K562 (cell line): ENCODE measurements at regions not wholly inside any gene's neighbourhood (a gene's known extent, or its start where the extent isn't known, plus 50 kb on each side); places are given as distances from the start of the nearest gene placed in this dataset.

ENCODE experiments used
- ATAC-seq: fragments of 200-7000 bp; cut with Tn5 transposase; 3 replicates; pipeline ENCODE4 v1.9.1; 2020; ENCODE audit warnings: moderate library complexity
- BruUV-seq: library from RNA; stranded (reverse); fragments of 400-500 nt; replicated peaks from 2 replicates; lab custom pipeline; 2021; lab: Mats Ljungman, UMichigan
- CTCF ChIA-PET: fragments of 300-600 bp; formaldehyde crosslinking; extraction: SDS; loops from one replicate; lab custom pipeline; 2021; ENCODE audit warnings: low intra/inter-chr PET ratio; lab: Yijun Ruan, JAX
- POLR2A ChIA-PET: fragments of 300-600, 350-650 bp; sonication (Branson Sonifier 250); formaldehyde crosslinking; extraction: SDS; loops from one replicate; lab custom pipeline; 2021; ENCODE audit warnings: antibody characterized with exemption, inconsistent platforms; lab: Yijun Ruan, JAX
- DNase-seq, 4 experiments: peaks; one replicate each; pipeline versions ENCODE4 v3.0.0 to v3.0.0-alpha.2; 2011 to 2018; ENCODE audit warnings: low spot score in 3 of 4, mixed read lengths in 3 of 4; ENCODE audit errors: extremely low read depth in 1 of 4
- FAIRE-seq: peaks from 2 replicates; lab custom pipeline; 2011; peaks lifted over from hg19 to GRCh38; lab: Jason Lieb, UNC
- H2AFZ ChIP-seq: 2 replicates; pipeline ENCODE4 v1.6.0; 2011; ENCODE audit warnings: low read depth, low read length, control low read depth, inconsistent platforms
- H3K27ac ChIP-seq: fragments of 200-600 bp; 3 replicates; pipeline ENCODE4 v1.8.0; 2011; ENCODE audit warnings: low read depth, mild to moderate bottlenecking, control low read depth, inconsistent platforms, low read length, moderate library complexity, mixed read lengths; ENCODE audit errors: extremely low read depth
- H3K27me3 ChIP-seq, 2 experiments: fragments of 300-600 bp in 1 of 2; 2 replicates in 1 of 2; 3 replicates in 1 of 2; pipeline versions ENCODE4 v1.6.0 to v1.8.0; 2011; ENCODE audit warnings: inconsistent platforms in 2 of 2, low read length in 2 of 2, mild to moderate bottlenecking in 1 of 2, mixed read lengths in 1 of 2, moderate library complexity in 1 of 2; ENCODE audit not compliant: control insufficient read depth in 2 of 2, insufficient read depth in 2 of 2
- H3K36me3 ChIP-seq: fragments of 300-600 bp; 3 replicates; pipeline ENCODE4 v1.8.0; 2011; ENCODE audit warnings: mild to moderate bottlenecking, low read length, inconsistent platforms; ENCODE audit not compliant: control insufficient read depth, insufficient read depth
- H3K4me1 ChIP-seq, 2 experiments: fragments of 200-600 bp in 1 of 2; replicated peaks in 1 of 2; 2 replicates in 1 of 2; 3 replicates in 1 of 2; pipeline versions ENCODE4 v1.5.1 to v1.8.0; 2011; ENCODE audit warnings: inconsistent platforms in 2 of 2, low read length in 2 of 2, mild to moderate bottlenecking in 1 of 2, mixed read lengths in 1 of 2, moderate library complexity in 1 of 2; ENCODE audit not compliant: control insufficient read depth in 2 of 2, insufficient read depth in 2 of 2
- H3K4me2 ChIP-seq: 2 replicates; pipeline ENCODE4 v1.6.1; 2011; ENCODE audit warnings: low read length, control low read depth, inconsistent platforms, mixed read lengths; ENCODE audit not compliant: insufficient read depth
- H3K4me3 ChIP-seq: fragments of 200-600 bp; sonication (generic), shearing (Covaris generic); 2 replicates; pipeline ENCODE4 v1.5.1; 2016; ENCODE audit warnings: control low read depth, inconsistent platforms
- H3K79me2 ChIP-seq: fragments of 200-600 bp; 3 replicates; pipeline ENCODE4 v1.8.0; 2011; ENCODE audit warnings: low read length, inconsistent platforms; ENCODE audit not compliant: control insufficient read depth, insufficient read depth
- H3K9ac ChIP-seq, 2 experiments: 2 replicates each; pipeline versions ENCODE4 v1.6.0 to v1.6.1; 2011; ENCODE audit warnings: low read depth in 2 of 2, low read length in 2 of 2, control low read depth in 1 of 2, inconsistent platforms in 1 of 2, mild to moderate bottlenecking in 1 of 2, mixed read lengths in 1 of 2; ENCODE audit not compliant: insufficient read depth in 1 of 2
- H3K9me1 ChIP-seq: one replicate; pipeline ENCODE4 v1.6.0; 2011; ENCODE audit warnings: inconsistent platforms, mild to moderate bottlenecking, low read length, moderate library complexity; ENCODE audit not compliant: control insufficient read depth, insufficient read depth
- H3K9me3 ChIP-seq: replicated peaks from 2 replicates; pipeline ENCODE4 v1.5.1; 2011; ENCODE audit warnings: low read depth, low read length, inconsistent platforms; ENCODE audit not compliant: control insufficient read depth, insufficient read depth
- H4K20me1 ChIP-seq: replicated peaks from 2 replicates; pipeline ENCODE4 v1.6.1; 2011; ENCODE audit warnings: low read length, inconsistent platforms, mixed read lengths; ENCODE audit not compliant: control insufficient read depth, insufficient read depth
- ARID3A ChIP-seq: IDR thresholded peaks from 2 replicates; pipeline ENCODE4 v1.6.1; 2012; ENCODE audit warnings: low read depth, low read length, improper control_type of control experiment, borderline replicate concordance
- PPARD ChIP-seq: fragments of 250-450 bp; sonication (Bioruptor Pico); IDR thresholded peaks from 2 replicates; pipeline ENCODE4 v1.8.0; 2022; ENCODE audit warnings: inconsistent platforms, mild to moderate bottlenecking, moderate library complexity
- RBM25 ChIP-seq: fragments of 200-400 bp; formaldehyde crosslinking; IDR thresholded peaks from 2 replicates; pipeline ENCODE4 v1.6.1; 2018; ENCODE audit warnings: low read length, low read depth, moderate library complexity; ENCODE audit not compliant: severe bottlenecking
- ZFP36 ChIP-seq: fragments of 150-350 bp; IDR thresholded peaks from 2 replicates; pipeline ENCODE4 v1.6.1; 2018; ENCODE audit warnings: low read length, low read depth; ENCODE audit not compliant: partially characterized antibody
- ZNF12 ChIP-seq: sonication (generic); formaldehyde crosslinking; IDR thresholded peaks from 2 replicates; pipeline ENCODE4 v1.4.0; 2020; ENCODE audit warnings: mild to moderate bottlenecking, missing genetic modification reagents
- ZNF384 ChIP-seq: IDR thresholded peaks from 2 replicates; pipeline ENCODE4 v1.6.1; 2012; ENCODE audit warnings: low read depth, low read length, improper control_type of control experiment
- ZNF518B ChIP-seq: fragments of 250-450 bp; sonication (Bioruptor Pico); IDR thresholded peaks from 2 replicates; pipeline ENCODE4 v1.5.0; 2021; ENCODE audit warnings: mild to moderate bottlenecking, moderate library complexity
- ZSCAN29 ChIP-seq: fragments of 450-650 bp; IDR thresholded peaks from 2 replicates; pipeline ENCODE4 v1.6.1; 2017
- WGBS: fragments of 100-300 bp; shearing (Covaris generic); methylation state at CpG from one replicate; pipeline ENCODE4 v1.1.6; 2016; ENCODE audit warnings: low coverage, mixed read lengths; ENCODE audit not compliant: insufficient coverage; ENCODE audit errors: missing lambda C conversion rate; 5-methylcytosine and 5-hydroxymethylcytosine counted together
- in situ Hi-C: fragments of 300-500 bp; cut with MboI; formaldehyde crosslinking; loops from 4 replicates; pipeline ENCODE4 v1.15.0; 2018; ENCODE audit warnings: inconsistent platforms, mixed read lengths
- intact Hi-C: fragments of 100-400 bp; cut with micrococcal nuclease; formaldehyde crosslinking; loops from 2 replicates; pipeline ENCODE4 v1.14.2; 2022

- no peaks in the 10 kb centered on the region for H3K4me1 ChIP-seq
- FAIRE-seq (no peak), DNase-seq (no peak), ATAC-seq (no peak)
- H3K4me2 ChIP-seq, result no peak overlapping the region
- no peaks in the 10 kb centered on the region for H3K9me1 ChIP-seq
- BruUV-seq, result no TSS peak
- TF ChIP-seq ZNF384, result no peak
- TF ChIP-seq ARID3A, result no peak
- no peak for TF ChIP-seq ZNF12
- peak; percentile 75 for TF ChIP-seq RBM25
- no peak for TF ChIP-seq ZNF518B (CRISPR knock-in tag)
- no peak for TF ChIP-seq ZSCAN29
- peak; percentile 59 for TF ChIP-seq ZFP36
- no peak for TF ChIP-seq PPARD (CRISPR knock-in tag)
- H2AFZ ChIP-seq, result no peak overlapping the region
- H3K27ac ChIP-seq, result no peak overlapping the region
- no peaks in the 10 kb centered on the region for H3K79me2 ChIP-seq
- intact Hi-C loops (no loop called here), in situ Hi-C loops (no loop called here)
- H3K36me3 ChIP-seq, result no peaks in the 10 kb centered on the region
- H3K9me3 ChIP-seq, result no peaks in the 10 kb centered on the region
- 19% methylated on average over 6 of the region's 6 CpGs for WGBS
- peaks cover 24 to 65% of the 10 kb centered on the region in 2 experiments for H3K27me3 ChIP-seq
- ChIA-PET CTCF (no interaction called here), POLR2A (no interaction called here)
- H4K20me1 ChIP-seq, result peaks cover 11% of the 10 kb centered on the region
- no peak overlapping the region for H3K9ac ChIP-seq
- no peak overlapping the region for H3K4me3 ChIP-seq
Observed at GRCh38 chr16:86080982-86081381, 182.0 kb downstream of the IRF8 start.
